ENCODE measurements at regions not wholly inside any gene's neighbourhood (a gene's known extent, or its start where the extent isn't known, plus 50 kb on each side); places are given as distances from the start of the nearest gene placed in this dataset.

GRCh38 chr22:48511211-48511610 lies 1316.5 kb downstream of the BRD1 start:
- no peaks in the 10 kb centered on the region for H3K4me1 ChIP-seq (ENCODE audit: insufficient read depth, poor library complexity, severe bottlenecking)
- ATAC-seq (ENCODE audit: low read depth) (no peak), DNase-seq (ENCODE audit: low spot score) (no peak)
- TF ChIP-seq CTCF (IDR thresholded peaks at IDR 0.05; ENCODE audit: poor library complexity, severe bottlenecking) = no peak
- no peak overlapping the region for H3K4me3 ChIP-seq (ENCODE audit: severe bottlenecking)
- no peaks in the 10 kb centered on the region for H3K9me3 ChIP-seq (ENCODE audit: severe bottlenecking)
- H3K36me3 ChIP-seq (ENCODE audit: low read depth) = no peaks in the 10 kb centered on the region
- no peaks in the 10 kb centered on the region for H3K27me3 ChIP-seq (ENCODE audit: insufficient read depth, poor library complexity, severe bottlenecking)
- no peak overlapping the region for H3K27ac ChIP-seq (ENCODE audit: poor library complexity, severe bottlenecking)

GRCh38 chr22:48510599-48510998 lies 1317.1 kb downstream of the BRD1 start:
- no peak overlapping the region for H3K27ac ChIP-seq (ENCODE audit: poor library complexity, severe bottlenecking)
- no peak overlapping the region for H3K4me3 ChIP-seq (ENCODE audit: severe bottlenecking)
- no peaks in the 10 kb centered on the region for H3K9me3 ChIP-seq (ENCODE audit: severe bottlenecking)
- DNase-seq (ENCODE audit: low spot score) (no peak), ATAC-seq (ENCODE audit: low read depth) (no peak)
- H3K36me3 ChIP-seq (ENCODE audit: low read depth) = no peaks in the 10 kb centered on the region
- no peak for TF ChIP-seq CTCF (IDR thresholded peaks at IDR 0.05; ENCODE audit: poor library complexity, severe bottlenecking)
- H3K27me3 ChIP-seq (ENCODE audit: insufficient read depth, poor library complexity, severe bottlenecking) = no peaks in the 10 kb centered on the region
- H3K4me1 ChIP-seq (ENCODE audit: insufficient read depth, poor library complexity, severe bottlenecking) = no peaks in the 10 kb centered on the region

GRCh38 chr22:48507595-48508350 lies 1319.9 kb downstream of the BRD1 start:
- Histone ChIP-seq H3K36me3 (ENCODE audit: low read depth) (no peaks in the 10 kb centered on the region), H3K4me1 (ENCODE audit: insufficient read depth, poor library complexity, severe bottlenecking) (no peaks in the 10 kb centered on the region), H3K9me3 (ENCODE audit: severe bottlenecking) (no peaks in the 10 kb centered on the region), H3K4me3 (ENCODE audit: severe bottlenecking) (no peak overlapping the region), H3K27ac (ENCODE audit: poor library complexity, severe bottlenecking) (no peak overlapping the region), H3K27me3 (ENCODE audit: insufficient read depth, poor library complexity, severe bottlenecking) (no peaks in the 10 kb centered on the region)
- DNase-seq (ENCODE audit: low spot score) (no peak), ATAC-seq (ENCODE audit: low read depth) (no peak)
- no peak for TF ChIP-seq CTCF (IDR thresholded peaks at IDR 0.05; ENCODE audit: poor library complexity, severe bottlenecking)

- Histone ChIP-seq H3K36me3 (ENCODE audit: low read depth) (no peaks in the 10 kb centered on the region), H3K27me3 (ENCODE audit: insufficient read depth, poor library complexity, severe bottlenecking) (no peaks in the 10 kb centered on the region), H3K27ac (ENCODE audit: poor library complexity, severe bottlenecking) (no peak overlapping the region), H3K9me3 (ENCODE audit: severe bottlenecking) (no peaks in the 10 kb centered on the region), H3K4me1 (ENCODE audit: insufficient read depth, poor library complexity, severe bottlenecking) (no peaks in the 10 kb centered on the region), H3K4me3 (ENCODE audit: severe bottlenecking) (no peak overlapping the region)
- DNase-seq (ENCODE audit: low spot score) (no peak), ATAC-seq (ENCODE audit: low read depth) (no peak)
- TF ChIP-seq CTCF (IDR thresholded peaks at IDR 0.05; ENCODE audit: poor library complexity, severe bottlenecking) = no peak
These were observed 1320.5 kb downstream of the BRD1 start for GRCh38 chr22:48507171-48507570.

GRCh38 chr22:48506506-48507145 lies 1321.0 kb downstream of the BRD1 start:
- Histone ChIP-seq H3K27ac (ENCODE audit: poor library complexity, severe bottlenecking) (no peak overlapping the region), H3K27me3 (ENCODE audit: insufficient read depth, poor library complexity, severe bottlenecking) (no peaks in the 10 kb centered on the region), H3K4me1 (ENCODE audit: insufficient read depth, poor library complexity, severe bottlenecking) (no peaks in the 10 kb centered on the region), H3K36me3 (ENCODE audit: low read depth) (no peaks in the 10 kb centered on the region), H3K4me3 (ENCODE audit: severe bottlenecking) (no peak overlapping the region), H3K9me3 (ENCODE audit: severe bottlenecking) (no peaks in the 10 kb centered on the region)
- TF ChIP-seq CTCF (IDR thresholded peaks at IDR 0.05; ENCODE audit: poor library complexity, severe bottlenecking) = no peak
- no peak for ATAC-seq (ENCODE audit: low read depth)
- DNase-seq (ENCODE audit: low spot score) = no peak
